ENCODE measurements at regions not wholly inside any gene's neighbourhood (a gene's known extent, or its start where the extent isn't known, plus 50 kb on each side); places are given as distances from the start of the nearest gene placed in this dataset.
"Not testable (repeated sequence)": the region's sequence is repeated elsewhere in the genome, so short reads cannot be mapped to it uniquely, and the experiment has no call there.

DNA sequence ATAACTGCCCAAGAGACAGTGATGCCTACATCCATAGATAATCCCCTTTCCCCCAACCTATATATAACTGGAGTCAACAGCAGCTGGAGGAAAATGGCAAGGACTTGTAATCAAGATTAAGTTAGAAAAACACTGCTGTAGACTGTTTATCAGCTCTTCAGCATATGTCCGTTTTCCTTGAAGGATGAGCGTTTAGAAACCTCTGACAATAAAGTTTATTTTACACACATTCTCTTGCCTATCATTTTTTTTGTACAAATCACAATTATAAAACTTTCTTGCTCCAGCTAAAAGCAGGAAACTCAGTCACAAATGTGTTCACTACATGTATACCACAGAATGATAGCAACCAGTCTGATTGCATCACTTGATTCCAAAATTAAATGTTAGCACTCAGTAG, 50.8 kb downstream of the PPIAL4G start:
- not testable (repeated sequence) for DNase-seq

DNA sequence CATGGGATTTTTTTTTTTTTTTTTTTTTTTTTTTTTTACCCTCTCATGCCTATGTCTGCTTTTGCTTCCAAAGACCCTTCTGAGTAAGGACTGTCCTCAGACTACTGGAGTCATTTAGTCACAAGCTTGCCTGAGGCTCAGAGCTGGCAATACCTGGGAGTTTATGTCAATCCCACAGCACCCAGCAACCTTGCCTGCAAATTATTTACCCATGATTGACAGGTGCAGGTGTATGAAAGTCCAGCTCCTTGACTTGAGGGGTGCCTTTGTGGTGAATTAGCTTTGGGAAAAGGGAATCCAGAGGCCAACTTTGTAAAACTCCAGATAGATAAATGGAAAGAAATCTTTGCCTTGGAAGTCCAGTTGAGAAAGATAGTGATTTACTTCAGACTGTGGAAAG, 53.2 kb downstream of the PPIAL4G start:
- not testable (repeated sequence) for DNase-seq

DNA sequence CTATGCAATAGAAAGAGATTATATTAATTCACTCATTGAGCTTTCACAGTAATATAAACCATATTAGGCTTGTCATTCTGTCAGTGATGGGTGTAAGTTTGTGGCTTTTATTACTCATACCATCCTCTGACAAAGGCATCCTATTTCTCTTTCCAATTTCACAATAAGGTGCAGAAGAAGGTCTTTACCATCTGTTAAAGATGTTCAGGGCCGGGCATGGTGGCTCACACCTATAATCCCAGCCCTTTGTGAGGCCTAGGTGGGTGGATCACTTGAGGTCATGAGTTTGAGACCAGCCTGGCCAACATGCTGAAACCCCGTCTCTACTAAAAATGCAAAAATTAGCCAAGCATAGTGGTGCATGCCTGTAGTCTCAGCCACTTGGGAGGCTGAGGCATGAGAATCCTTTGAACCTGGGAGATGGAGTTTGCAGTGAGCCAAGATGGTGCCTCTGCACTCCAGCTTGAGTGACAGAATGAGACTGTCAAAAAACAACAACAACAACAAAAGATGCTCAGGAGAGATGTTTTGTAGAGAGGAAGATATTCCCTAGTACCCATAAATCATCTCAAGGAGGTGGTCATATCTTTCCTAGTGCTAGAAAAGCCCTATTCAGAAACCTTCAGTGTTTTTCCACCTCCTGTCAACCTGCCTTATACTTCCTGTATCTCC, 56.0 kb downstream of the PPIAL4G start:
- DNase-seq = not testable (repeated sequence)

- not testable (repeated sequence) for DNase-seq
Observed at GRCh38 chr1:148426385-148426784, 56.7 kb downstream of the PPIAL4G start.

DNA sequence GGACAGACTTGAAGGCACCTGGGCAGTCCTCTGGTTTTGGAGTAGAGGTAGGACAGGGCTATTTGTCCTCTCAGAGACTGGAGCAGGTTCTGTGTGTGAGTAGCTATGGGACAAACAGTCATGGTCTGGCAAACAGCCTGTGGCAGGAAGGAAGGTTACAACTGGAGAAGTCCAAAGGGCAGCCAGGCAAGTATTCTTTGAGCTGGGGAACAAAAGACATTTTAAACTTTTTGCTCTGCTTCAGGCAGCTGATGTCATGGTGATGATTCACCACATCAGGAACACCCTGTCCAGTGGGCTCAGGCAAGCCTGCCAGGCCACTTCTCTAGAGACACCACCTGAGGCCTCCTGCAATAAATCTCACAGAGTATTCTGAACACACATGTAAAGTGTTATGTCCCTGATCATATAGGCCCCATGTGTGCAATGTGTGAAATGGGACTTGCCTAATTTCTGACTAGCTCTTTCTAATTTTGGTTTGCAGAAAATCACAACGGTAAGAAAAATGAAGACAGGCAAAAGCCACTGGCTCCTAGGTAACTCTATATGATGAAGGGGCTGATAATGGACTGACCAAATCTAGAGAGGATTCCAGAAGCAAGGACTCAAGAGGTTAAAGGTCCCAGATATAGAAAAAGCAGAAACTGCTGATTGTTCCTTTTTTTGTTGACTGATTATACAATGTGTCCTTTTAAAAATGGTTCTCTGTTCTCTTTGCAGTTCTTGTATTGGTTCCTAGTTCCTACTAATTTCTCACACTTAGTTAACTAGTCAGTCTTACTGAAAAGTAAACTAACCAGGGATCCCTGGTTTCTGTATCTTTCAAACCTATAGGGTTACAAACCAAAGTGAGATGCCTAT, 58.7 kb downstream of the PPIAL4G start:
- not testable (repeated sequence) for DNase-seq

DNA sequence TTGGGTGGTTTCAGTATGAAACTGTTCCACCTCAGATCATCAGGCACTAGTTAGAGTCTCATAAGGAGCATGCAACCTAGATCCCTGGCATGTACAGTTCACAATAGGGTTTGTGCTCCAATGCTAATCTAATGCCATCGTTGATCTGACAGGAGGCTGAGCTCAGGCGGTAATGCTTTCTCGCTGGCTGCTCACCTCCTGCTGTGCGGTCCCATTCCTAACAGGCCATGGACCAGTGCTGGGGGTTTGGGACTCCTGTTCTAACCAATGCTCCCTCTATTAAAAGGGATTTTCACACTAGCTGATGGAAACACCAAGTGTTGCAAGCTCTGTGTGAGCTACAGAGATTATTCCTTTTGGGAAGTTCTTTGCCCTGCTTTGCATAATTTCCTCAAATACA, 60.2 kb downstream of the PPIAL4G start:
- not testable (repeated sequence) for DNase-seq

DNA sequence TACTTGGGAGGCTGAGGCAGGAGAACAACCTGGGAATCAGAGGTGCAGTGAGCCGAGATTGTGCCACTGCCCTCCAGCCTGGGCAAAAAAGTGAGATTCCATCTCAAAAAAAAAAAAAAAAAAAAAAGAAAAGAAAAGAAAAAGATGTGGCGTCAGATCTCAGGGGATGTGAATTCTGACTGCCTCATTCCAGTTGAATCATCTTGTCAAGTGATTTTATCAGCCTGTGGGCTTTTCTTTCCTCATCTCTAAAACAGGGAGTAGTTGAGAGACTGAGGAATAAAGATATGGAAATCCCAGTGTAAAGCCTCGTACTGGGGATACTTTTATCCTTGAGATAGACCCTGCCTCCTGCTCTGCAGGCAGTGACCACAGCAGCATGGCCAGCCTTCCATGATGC, 65.9 kb downstream of the PPIAL4G start:
- not testable (repeated sequence) for DNase-seq

DNA sequence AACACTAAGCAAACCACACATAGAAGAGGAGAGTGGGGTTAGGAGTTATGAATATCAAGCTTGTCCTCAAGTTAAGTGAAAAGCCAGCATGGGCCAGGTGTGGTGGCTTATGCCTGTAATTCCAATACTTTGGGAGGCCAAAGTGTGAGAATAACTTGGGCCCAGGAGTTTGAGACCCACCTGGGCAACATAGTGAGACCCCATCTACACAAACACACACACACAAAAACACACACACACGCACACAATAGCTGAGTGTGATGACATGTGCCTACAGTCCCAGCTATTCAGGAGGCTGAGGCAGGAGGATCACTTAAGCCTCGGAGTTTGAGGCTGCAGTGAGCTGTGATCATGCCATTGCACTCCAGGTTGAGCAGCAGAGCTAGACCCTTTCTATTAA, 69.7 kb downstream of the PPIAL4G start:
- not testable (repeated sequence) for DNase-seq

DNA sequence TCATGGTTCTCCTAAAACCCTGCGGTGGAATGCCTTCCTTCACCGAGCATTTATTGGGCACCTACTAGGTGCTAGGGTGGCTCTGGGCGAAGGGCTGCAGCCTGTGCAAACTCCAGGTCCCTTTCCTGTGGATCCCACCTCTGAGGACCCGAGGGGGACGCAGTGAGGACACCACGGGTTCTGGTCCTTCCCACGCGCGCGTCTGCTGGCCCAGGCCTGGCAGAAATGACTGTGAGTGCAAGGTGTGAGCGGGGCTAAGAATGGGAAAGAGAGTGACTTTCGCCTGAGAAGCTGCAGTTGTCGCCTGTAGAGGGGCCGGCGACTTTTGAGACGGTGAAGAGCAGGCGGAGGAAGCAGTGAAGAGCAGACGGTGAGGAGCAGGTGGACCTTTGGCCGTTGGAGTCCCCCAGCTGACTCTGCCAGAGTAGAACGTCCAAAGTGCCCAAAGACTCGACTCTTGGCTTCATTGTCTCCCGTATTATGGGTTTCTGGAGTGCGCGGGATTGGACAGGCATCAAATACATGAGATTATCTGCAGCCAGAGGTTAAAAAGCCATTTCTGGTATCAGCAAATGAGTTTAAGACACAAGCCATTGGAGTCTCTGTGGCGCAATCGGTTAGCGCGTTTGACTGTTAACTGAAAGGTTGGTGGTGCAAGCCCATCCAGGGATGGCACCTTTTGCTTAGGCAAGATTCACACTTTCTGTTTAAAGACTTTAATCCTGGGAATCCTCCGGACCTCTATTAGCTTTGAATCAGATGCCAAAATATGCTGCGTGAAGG, 78.1 kb downstream of the PPIAL4G start:
- DNase-seq = not testable (repeated sequence)

GRCh38 chr1:148403925-148404324, 79.2 kb downstream of the PPIAL4G start:
- not testable (repeated sequence) for DNase-seq

DNA sequence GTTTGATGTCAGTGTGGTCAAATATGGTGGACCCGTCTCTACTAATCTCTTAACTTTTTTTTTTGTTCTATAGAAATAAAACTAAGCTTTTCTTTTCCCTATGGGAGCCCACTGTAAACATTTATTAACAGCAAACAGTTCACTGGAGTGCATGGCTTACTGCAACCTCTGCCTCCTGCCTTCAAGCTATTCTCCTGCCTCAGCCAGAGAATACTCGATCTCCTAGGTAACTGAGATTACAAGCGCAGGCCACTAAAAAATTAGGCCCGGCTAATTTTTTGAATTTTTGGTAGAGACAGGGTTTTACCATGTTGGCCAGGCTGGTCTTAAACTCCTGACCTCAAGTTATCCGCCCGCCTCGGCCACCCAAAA, 80.0 kb downstream of the PPIAL4G start:
- not testable (repeated sequence) for DNase-seq

- DNase-seq = not testable (repeated sequence)
Observed at GRCh38 chr1:148402152-148403084, 80.7 kb downstream of the PPIAL4G start.

- DNase-seq = not testable (repeated sequence)
Observed at GRCh38 chr1:148397516-148397915, 85.6 kb downstream of the PPIAL4G start.

- not testable (repeated sequence) for DNase-seq
Observed at GRCh38 chr1:148392505-148392904, 90.6 kb downstream of the PPIAL4G start.

- DNase-seq = not testable (repeated sequence)
Observed at GRCh38 chr1:148391323-148391722, 91.8 kb downstream of the PPIAL4G start.

DNA sequence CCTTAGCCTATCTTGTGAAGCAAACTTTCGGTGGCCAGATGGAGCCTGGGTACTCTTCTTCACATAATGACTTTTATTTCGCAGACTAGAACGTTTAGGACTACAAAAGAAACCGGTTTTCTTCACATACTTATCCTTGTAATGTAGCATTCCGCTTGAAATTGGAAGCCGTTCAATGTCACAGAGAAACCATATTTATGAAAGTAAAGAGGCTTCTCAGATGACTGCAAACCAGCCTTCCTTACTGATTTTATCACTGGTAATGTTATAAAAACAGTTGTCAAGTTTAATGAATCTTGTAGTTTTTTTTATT, 94.1 kb downstream of the PPIAL4G start:
- DNase-seq = no peak

- DNase-seq = peak; percentile 17
Observed at GRCh38 chr1:148388260-148389026, 94.7 kb downstream of the PPIAL4G start.

DNA sequence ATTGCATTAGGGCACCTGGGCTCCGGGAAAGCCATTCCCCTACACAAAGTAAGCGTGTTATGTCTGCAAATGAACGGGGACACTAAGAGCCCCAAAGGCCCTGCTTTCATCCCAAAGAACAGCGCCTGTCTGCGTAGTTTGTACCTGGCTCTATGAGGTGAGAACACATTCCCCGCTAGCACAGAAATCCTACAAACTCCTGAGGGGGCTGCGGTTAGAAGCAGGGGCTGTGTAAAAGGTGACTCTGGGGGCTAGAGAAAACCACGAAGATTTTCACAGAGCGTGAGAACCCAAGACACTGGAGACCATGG, 95.2 kb downstream of the PPIAL4G start:
- not testable (repeated sequence) for DNase-seq

DNA sequence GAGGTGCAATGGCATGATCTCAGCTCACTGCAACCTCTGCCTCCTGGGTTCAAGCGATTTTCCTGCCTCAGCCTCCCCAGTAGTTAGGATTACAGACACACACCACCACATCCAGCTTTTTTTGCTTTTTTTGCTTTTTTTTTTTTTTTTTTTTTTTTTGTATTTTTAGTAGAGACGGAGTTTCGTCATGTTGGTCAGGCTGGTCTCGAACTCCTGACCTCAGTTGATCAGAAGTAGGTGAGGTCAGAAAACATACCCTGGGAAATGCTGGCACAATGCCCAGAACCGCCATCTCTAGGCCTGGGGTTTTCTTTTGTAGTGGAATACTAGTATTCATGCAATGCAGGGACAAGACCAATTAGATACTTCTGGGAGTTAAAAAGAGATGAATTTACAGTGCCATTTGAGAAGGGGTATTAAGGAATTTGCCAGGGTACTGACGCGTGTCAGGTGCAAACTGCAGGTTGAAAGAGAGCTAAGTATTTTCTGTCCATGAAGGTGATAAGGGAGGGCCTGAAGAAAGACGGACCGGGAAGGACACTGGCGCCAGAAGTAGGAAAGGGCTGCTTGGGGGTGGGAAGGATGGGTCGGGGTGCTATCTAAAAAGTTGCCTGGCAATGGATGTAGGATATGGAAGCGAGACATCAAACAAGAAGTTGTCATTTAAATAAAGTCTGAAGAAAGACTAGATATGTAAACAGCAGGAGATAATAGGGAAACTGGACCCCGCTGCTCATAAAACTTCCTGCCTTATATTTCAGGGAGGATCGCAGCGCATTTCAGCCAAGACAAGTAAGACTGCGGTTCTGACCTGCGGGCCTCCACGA, 95.8 kb downstream of the PPIAL4G start:
- not testable (repeated sequence) for DNase-seq

GRCh38 chr1:148386617-148387016, 96.5 kb downstream of the PPIAL4G start:
- no peak for DNase-seq

GRCh38 chr1:148386031-148386398, 97.1 kb downstream of the PPIAL4G start:
- DNase-seq = not testable (repeated sequence)
